Endothelial cell of umbilical vein (primary cell): ENCODE measurements at regions not wholly inside any gene's neighbourhood (a gene's known extent, or its start where the extent isn't known, plus 50 kb on each side); places are given as distances from the start of the nearest gene placed in this dataset.

Experiments
- BruUV-seq: library from RNA; stranded (reverse); fragments of 400-500 nt; replicated peaks from 2 replicates; lab custom pipeline; 2021; lab: Mats Ljungman, UMichigan
- CTCF ChIA-PET: fragments of 300-600, 350-600 bp; sonication (Branson Sonifier 250); formaldehyde crosslinking; loops from one replicate; lab custom pipeline; 2021; ENCODE audit warnings: antibody characterized with exemption, inconsistent platforms; lab: Charles Lee
- POLR2A ChIA-PET: fragments of 300-600, 350-600 bp; sonication (Branson Sonifier 250); formaldehyde crosslinking; loops from one replicate; lab custom pipeline; 2021; ENCODE audit warnings: antibody characterized with exemption, inconsistent platforms; lab: Charles Lee
- DNase-seq: peaks from one replicate; pipeline ENCODE4 v3.0.0-alpha.2; 2011; ENCODE audit warnings: low read depth, low spot score
- FAIRE-seq: peaks from 2 replicates; lab custom pipeline; 2011; peaks lifted over from hg19 to GRCh38; lab: Jason Lieb, UNC
- H2AFZ ChIP-seq: 2 replicates; pipeline ENCODE4 v1.6.0; 2012; ENCODE audit warnings: low read depth, low read length, control low read depth, inconsistent platforms
- H3K27ac ChIP-seq: 2 replicates; pipeline ENCODE4 v1.5.1; 2011; ENCODE audit warnings: low read depth, mild to moderate bottlenecking, control low read depth, low read length, moderate library complexity; ENCODE audit not compliant: insufficient read depth
- H3K27me3 ChIP-seq, 2 experiments: 2 replicates each; pipeline versions ENCODE4 v1.6.0 to v1.6.1; 2011; ENCODE audit warnings: low read length in 2 of 2, mixed read lengths in 1 of 2; ENCODE audit not compliant: control insufficient read depth in 2 of 2, insufficient read depth in 2 of 2
- H3K36me3 ChIP-seq, 2 experiments: 2 replicates in 1 of 2; 3 replicates in 1 of 2; pipeline ENCODE4 v1.5.1; 2011; ENCODE audit warnings: low read length in 2 of 2, mild to moderate bottlenecking in 1 of 2, moderate library complexity in 1 of 2; ENCODE audit not compliant: control insufficient read depth in 2 of 2, insufficient read depth in 2 of 2; ENCODE audit errors: extremely low read depth in 1 of 2
- H3K4me1 ChIP-seq: 3 replicates; pipeline ENCODE4 v1.5.1; 2011; ENCODE audit warnings: mild to moderate bottlenecking, low read length; ENCODE audit not compliant: control insufficient read depth, insufficient read depth; ENCODE audit errors: extremely low read depth
- H3K4me2 ChIP-seq: 2 replicates; pipeline ENCODE4 v1.6.1; 2011; ENCODE audit warnings: low read length, control low read depth, mixed read lengths; ENCODE audit not compliant: insufficient read depth
- H3K4me3 ChIP-seq, 3 experiments: fragments of 200-600 bp in 1 of 3; sonication (generic), shearing (Covaris generic) in 1 of 3; replicated peaks in 1 of 3; 2 replicates each; pipeline ENCODE4 v1.5.1; 2011 to 2016; ENCODE audit warnings: control low read depth in 3 of 3, low read length in 3 of 3, mild to moderate bottlenecking in 2 of 3, inconsistent platforms in 1 of 3, low read depth in 1 of 3, moderate library complexity in 1 of 3; ENCODE audit not compliant: insufficient read depth in 1 of 3
- H3K79me2 ChIP-seq: 2 replicates; pipeline ENCODE4 v1.6.0; 2012; ENCODE audit warnings: low read length, inconsistent platforms; ENCODE audit not compliant: control insufficient read depth, insufficient read depth
- H3K9ac ChIP-seq: replicated peaks from 2 replicates; pipeline ENCODE3; 2011; ENCODE audit warnings: low read length, control low read depth; ENCODE audit not compliant: insufficient read depth; ENCODE audit errors: extremely low read depth
- H3K9me1 ChIP-seq: replicated peaks from 3 replicates; pipeline ENCODE4 v1.6.0; 2011; ENCODE audit warnings: mild to moderate bottlenecking, low read length; ENCODE audit not compliant: control insufficient read depth, insufficient read depth; ENCODE audit errors: extremely low read depth
- H3K9me3 ChIP-seq: replicated peaks from 2 replicates; pipeline ENCODE4 v1.5.1; 2012; ENCODE audit warnings: low read length, inconsistent platforms; ENCODE audit not compliant: control insufficient read depth, insufficient read depth
- H4K20me1 ChIP-seq: replicated peaks from 2 replicates; pipeline ENCODE3; 2011; ENCODE audit warnings: mild to moderate bottlenecking, low read length; ENCODE audit not compliant: control insufficient read depth, insufficient read depth; ENCODE audit errors: extremely low read depth
- EZH2 ChIP-seq: IDR thresholded peaks from 2 replicates; pipeline ENCODE4 v1.6.1; 2012; ENCODE audit warnings: borderline replicate concordance, low read depth, mild to moderate bottlenecking, moderate library complexity, low read length, inconsistent platforms; ENCODE audit not compliant: severe bottlenecking
- FOS ChIP-seq: IDR thresholded peaks from 2 replicates; pipeline ENCODE4 v1.6.1; 2011; ENCODE audit warnings: mild to moderate bottlenecking, low read length, moderate library complexity, borderline replicate concordance; ENCODE audit not compliant: insufficient read depth
- GATA2 ChIP-seq: IDR thresholded peaks from 2 replicates; pipeline ENCODE4 v1.7.0; 2011; ENCODE audit warnings: low read depth, mild to moderate bottlenecking, moderate library complexity, mixed read lengths, low read length; ENCODE audit not compliant: insufficient read length, insufficient read depth
- JUN ChIP-seq: IDR thresholded peaks from 2 replicates; pipeline ENCODE4 v1.6.1; 2011; ENCODE audit warnings: borderline replicate concordance, low read depth; ENCODE audit not compliant: insufficient read length, insufficient read depth
- MYC ChIP-seq: IDR thresholded peaks from one replicate; pipeline ENCODE4 v1.6.1; 2011; ENCODE audit warnings: mild to moderate bottlenecking, low read depth, low read length
- POLR2A ChIP-seq: IDR thresholded peaks from 2 replicates; pipeline ENCODE4 v1.6.1; 2012; ENCODE audit warnings: low read depth, mild to moderate bottlenecking, control low read depth, low read length
- POLR2AphosphoS5 ChIP-seq: IDR thresholded peaks from 2 replicates; pipeline ENCODE4 v1.6.1; 2012; ENCODE audit warnings: low read depth, mild to moderate bottlenecking, control low read depth, low read length, moderate library complexity; ENCODE audit not compliant: insufficient read depth
- dilution Hi-C: fragments of 300-500 bp; cut with MboI; formaldehyde crosslinking; loops from one replicate; pipeline ENCODE4 v1.15.0; 2019; ENCODE audit warnings: low sequenced_read_pairs; ENCODE audit not compliant: extremely low pct_ligation_motif_present
- intact Hi-C: fragments of 100-400 bp; cut with micrococcal nuclease; formaldehyde crosslinking; loops from one replicate; pipeline ENCODE4 v1.10.0; 2022
- TF ChIP-seq, protein P1 (sequence below), 2 donors: IDR thresholded peaks; 1 replicate in 1 of 2; 2 replicates in 1 of 2; pipeline ENCODE4 v1.5.1; 2011; ENCODE audit warnings: low read length in 2 of 2, mild to moderate bottlenecking in 2 of 2, moderate library complexity in 2 of 2, control low read depth in 1 of 2, inconsistent platforms in 1 of 2, low read depth in 1 of 2; ENCODE audit not compliant: insufficient read depth in 1 of 2; ENCODE audit errors: extremely low read depth in 1 of 2
- TF ChIP-seq, protein P2 (sequence below): IDR thresholded peaks from 2 replicates; pipeline ENCODE4 v1.6.1; 2011; ENCODE audit not compliant: insufficient read depth, insufficient read length

DNA sequence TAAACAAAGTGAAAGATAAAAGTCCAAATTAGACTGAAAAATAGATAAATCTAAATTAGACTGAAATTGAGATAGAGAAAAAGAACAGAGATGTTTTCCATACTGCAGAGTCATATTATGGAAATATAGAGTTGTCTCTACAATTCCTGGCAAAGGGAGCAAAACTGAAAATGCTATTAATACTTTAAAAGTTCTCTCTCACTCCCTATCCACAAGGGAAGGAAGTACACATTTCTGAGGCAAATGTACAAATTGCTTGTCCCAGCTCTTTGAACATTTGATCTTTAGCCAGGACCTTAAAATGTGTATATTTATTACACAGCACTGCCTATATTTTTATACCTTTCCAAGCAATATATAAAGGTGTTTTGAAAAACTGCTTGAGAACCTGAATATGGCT, 225.1 kb upstream of the SEMA6D start:
- H3K9me3 ChIP-seq: no peaks in the 10 kb centered on the region
- no peak overlapping the region for H3K4me2 ChIP-seq
- H3K36me3 ChIP-seq: no peaks in the 10 kb centered on the region
- FAIRE-seq (no peak), DNase-seq (no peak)
- ChIA-PET POLR2A (no interaction called here), CTCF (interaction anchor here (1.2 to 1.3 kb wide), 2 partner anchors 10 to 25 kb away, joined by 3 to 4 read pairs; no protein-coding TSS in a partner anchor)
- BruUV-seq: no TSS peak
- H3K27ac ChIP-seq: no peak overlapping the region
- no peaks in the 10 kb centered on the region for H3K9me1 ChIP-seq
- no peaks in the 10 kb centered on the region for H3K79me2 ChIP-seq
- H3K27me3 ChIP-seq: no peaks in the 10 kb centered on the region
- dilution Hi-C loops: no loop called here
- H4K20me1 ChIP-seq: no peaks in the 10 kb centered on the region
- no peak overlapping the region for H3K9ac ChIP-seq
- intact Hi-C loops: no loop called here
- TF ChIP-seq POLR2AphosphoS5: no peak
- TF ChIP-seq, protein P1, sequence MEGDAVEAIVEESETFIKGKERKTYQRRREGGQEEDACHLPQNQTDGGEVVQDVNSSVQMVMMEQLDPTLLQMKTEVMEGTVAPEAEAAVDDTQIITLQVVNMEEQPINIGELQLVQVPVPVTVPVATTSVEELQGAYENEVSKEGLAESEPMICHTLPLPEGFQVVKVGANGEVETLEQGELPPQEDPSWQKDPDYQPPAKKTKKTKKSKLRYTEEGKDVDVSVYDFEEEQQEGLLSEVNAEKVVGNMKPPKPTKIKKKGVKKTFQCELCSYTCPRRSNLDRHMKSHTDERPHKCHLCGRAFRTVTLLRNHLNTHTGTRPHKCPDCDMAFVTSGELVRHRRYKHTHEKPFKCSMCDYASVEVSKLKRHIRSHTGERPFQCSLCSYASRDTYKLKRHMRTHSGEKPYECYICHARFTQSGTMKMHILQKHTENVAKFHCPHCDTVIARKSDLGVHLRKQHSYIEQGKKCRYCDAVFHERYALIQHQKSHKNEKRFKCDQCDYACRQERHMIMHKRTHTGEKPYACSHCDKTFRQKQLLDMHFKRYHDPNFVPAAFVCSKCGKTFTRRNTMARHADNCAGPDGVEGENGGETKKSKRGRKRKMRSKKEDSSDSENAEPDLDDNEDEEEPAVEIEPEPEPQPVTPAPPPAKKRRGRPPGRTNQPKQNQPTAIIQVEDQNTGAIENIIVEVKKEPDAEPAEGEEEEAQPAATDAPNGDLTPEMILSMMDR (IDR thresholded peaks at IDR 0.05; ENCODE audit: extremely low read depth in 1 of 2, insufficient read depth in 1 of 2, low read depth in 1 of 2, low read length in 2 of 2): no peak
- TF ChIP-seq EZH2: no peak
- TF ChIP-seq MYC: no peak
- TF ChIP-seq FOS: no peak
- TF ChIP-seq, protein P2, sequence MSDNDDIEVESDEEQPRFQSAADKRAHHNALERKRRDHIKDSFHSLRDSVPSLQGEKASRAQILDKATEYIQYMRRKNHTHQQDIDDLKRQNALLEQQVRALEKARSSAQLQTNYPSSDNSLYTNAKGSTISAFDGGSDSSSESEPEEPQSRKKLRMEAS: no peak
- no peak for TF ChIP-seq JUN
- TF ChIP-seq GATA2: no peak
- TF ChIP-seq POLR2A: no peak
- no peaks in the 10 kb centered on the region for H3K4me1 ChIP-seq
- H3K4me3 ChIP-seq: no peak overlapping the region
- no peak overlapping the region for H2AFZ ChIP-seq
